Peyer's patch (tissue), 4 donors: ENCODE measurements at regions not wholly inside any gene's neighbourhood (a gene's known extent, or its start where the extent isn't known, plus 50 kb on each side); places are given as distances from the start of the nearest gene placed in this dataset.

Experiments
- POLR2A ChIP-seq, 2 donors: fragments of 450-650 bp; IDR thresholded peaks; one replicate each; pipeline ENCODE4 v1.5.1; 2017; ENCODE audit warnings: antibody characterized with exemption in 2 of 2, mild to moderate bottlenecking in 2 of 2, moderate library complexity in 2 of 2
- TF ChIP-seq, protein P1 (sequence below), 6 experiments: fragments of 450-650 bp in 4 of 6; fragments of 200-600 bp in 2 of 6; sonication (generic) in 1 of 6; IDR thresholded peaks; one replicate each; pipeline ENCODE4 v1.5.1; 2017 to 2019; ENCODE audit warnings: antibody characterized with exemption in 6 of 6, mild to moderate bottlenecking in 3 of 6, moderate library complexity in 1 of 6

DNA sequence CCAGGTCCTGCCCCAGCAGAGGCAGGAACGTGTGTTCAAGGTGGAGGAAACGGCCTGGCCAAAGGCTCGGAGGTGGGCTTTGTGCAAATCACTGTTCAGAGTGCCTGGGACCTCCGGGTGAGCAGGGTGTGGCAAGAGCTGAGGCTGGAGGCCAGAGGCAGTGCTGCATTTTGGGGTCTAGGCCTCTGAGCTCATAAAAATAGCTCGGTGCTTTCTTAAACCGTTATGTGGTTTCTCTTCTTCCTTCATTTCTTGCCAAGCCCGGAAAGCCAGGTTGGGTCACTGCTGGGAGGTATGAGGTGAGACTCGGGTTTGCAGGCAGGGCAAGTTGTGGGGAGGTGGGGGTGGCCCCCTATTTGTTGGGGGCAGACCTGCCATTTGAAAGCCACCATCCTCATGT lies 178.8 kb upstream of the MYL2 start:
- no peak for TF ChIP-seq POLR2A (IDR thresholded peaks at IDR 0.05)
- TF ChIP-seq, protein P1, sequence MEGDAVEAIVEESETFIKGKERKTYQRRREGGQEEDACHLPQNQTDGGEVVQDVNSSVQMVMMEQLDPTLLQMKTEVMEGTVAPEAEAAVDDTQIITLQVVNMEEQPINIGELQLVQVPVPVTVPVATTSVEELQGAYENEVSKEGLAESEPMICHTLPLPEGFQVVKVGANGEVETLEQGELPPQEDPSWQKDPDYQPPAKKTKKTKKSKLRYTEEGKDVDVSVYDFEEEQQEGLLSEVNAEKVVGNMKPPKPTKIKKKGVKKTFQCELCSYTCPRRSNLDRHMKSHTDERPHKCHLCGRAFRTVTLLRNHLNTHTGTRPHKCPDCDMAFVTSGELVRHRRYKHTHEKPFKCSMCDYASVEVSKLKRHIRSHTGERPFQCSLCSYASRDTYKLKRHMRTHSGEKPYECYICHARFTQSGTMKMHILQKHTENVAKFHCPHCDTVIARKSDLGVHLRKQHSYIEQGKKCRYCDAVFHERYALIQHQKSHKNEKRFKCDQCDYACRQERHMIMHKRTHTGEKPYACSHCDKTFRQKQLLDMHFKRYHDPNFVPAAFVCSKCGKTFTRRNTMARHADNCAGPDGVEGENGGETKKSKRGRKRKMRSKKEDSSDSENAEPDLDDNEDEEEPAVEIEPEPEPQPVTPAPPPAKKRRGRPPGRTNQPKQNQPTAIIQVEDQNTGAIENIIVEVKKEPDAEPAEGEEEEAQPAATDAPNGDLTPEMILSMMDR (IDR thresholded peaks at IDR 0.05): no peak
